ENCODE measurements at regions not wholly inside any gene's neighbourhood (a gene's known extent, or its start where the extent isn't known, plus 50 kb on each side); places are given as distances from the start of the nearest gene placed in this dataset.

DNA sequence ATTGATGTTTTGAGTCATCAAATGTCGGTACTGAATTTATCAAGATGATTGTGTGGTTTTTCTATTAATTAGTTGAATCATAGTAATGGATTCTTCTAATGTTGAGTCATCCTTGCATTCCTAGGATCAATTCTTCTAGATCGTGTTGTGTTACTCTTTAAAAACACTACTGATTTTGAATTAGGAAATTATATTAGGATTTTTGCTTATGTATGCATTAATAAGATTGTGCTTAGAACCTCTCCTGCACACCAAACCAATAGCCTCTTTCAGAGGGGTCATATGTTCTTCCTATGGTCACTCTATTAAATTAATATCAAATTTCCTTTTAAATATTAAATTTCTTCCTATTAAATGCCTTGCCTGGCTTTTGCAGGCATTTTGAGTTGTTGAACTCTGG, 151.7 kb upstream of the TOPAZ1 start:
- intact Hi-C loops (cut with DNase I; ENCODE audit: low total_unique reads): no loop called here
- WGBS, 5 donors: 64 to 81% (median 77%) methylated on average over 2 of the region's 2 CpGs
- TF ChIP-seq EP300 (IDR thresholded peaks at IDR 0.05) (no peak), POLR2AphosphoS5 (IDR thresholded peaks at IDR 0.05) (no peak), POLR2A (IDR thresholded peaks at IDR 0.05) (no peak)
- TF ChIP-seq, protein P1, sequence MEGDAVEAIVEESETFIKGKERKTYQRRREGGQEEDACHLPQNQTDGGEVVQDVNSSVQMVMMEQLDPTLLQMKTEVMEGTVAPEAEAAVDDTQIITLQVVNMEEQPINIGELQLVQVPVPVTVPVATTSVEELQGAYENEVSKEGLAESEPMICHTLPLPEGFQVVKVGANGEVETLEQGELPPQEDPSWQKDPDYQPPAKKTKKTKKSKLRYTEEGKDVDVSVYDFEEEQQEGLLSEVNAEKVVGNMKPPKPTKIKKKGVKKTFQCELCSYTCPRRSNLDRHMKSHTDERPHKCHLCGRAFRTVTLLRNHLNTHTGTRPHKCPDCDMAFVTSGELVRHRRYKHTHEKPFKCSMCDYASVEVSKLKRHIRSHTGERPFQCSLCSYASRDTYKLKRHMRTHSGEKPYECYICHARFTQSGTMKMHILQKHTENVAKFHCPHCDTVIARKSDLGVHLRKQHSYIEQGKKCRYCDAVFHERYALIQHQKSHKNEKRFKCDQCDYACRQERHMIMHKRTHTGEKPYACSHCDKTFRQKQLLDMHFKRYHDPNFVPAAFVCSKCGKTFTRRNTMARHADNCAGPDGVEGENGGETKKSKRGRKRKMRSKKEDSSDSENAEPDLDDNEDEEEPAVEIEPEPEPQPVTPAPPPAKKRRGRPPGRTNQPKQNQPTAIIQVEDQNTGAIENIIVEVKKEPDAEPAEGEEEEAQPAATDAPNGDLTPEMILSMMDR (IDR thresholded peaks at IDR 0.05): no peak

GRCh38 chr3:44092497-44092896, 149.2 kb upstream of the TOPAZ1 start:
- H3K36me3 ChIP-seq: no peaks in the 10 kb centered on the region
- H3K4me1 ChIP-seq: no peaks in the 10 kb centered on the region
- H3K9me3 ChIP-seq: no peaks in the 10 kb centered on the region
- 70 to 89% (median 85%) methylated on average over 3 of the region's 3 CpGs for WGBS, 5 donors
- DNase-seq: no peak
- H3K4me3 ChIP-seq: no peak overlapping the region
- no peak overlapping the region for H3K27ac ChIP-seq
- H3K27me3 ChIP-seq: no peaks in the 10 kb centered on the region
- TF ChIP-seq, protein P1 (IDR thresholded peaks at IDR 0.05): no peak
- no peak for TF ChIP-seq EP300 (IDR thresholded peaks at IDR 0.05)
- TF ChIP-seq POLR2AphosphoS5 (IDR thresholded peaks at IDR 0.05): no peak
- TF ChIP-seq POLR2A (IDR thresholded peaks at IDR 0.05): no peak
- intact Hi-C loops (cut with DNase I; ENCODE audit: low total_unique reads): no loop called here

More for the DNA sequence above, 151.7 kb upstream of the TOPAZ1 start:
- Histone ChIP-seq H3K9me3 (no peaks in the 10 kb centered on the region), H3K27ac (no peak overlapping the region), H3K36me3 (no peaks in the 10 kb centered on the region), H3K4me3 (no peak overlapping the region), H3K27me3 (no peaks in the 10 kb centered on the region), H3K4me1 (no peaks in the 10 kb centered on the region)
- DNase-seq: no peak

DNA sequence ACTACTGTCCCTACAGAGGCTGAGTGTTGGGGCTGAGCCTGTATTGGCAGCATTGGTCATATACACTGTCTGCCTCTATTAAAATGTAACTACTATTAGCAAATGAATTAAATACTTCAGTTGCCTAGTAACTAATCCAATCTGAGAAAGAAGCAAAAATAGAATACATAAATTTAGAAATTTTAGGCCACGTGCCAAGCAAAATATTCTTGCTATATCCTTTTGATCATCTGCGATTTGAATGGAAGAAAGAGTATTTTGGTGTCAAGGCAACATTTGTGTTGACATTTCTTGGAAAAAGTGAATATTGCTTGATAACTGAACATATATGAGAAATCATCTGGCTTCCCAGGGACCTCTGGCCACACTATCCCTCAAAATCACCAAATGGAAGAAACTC, 148.2 kb upstream of the TOPAZ1 start:
- Histone ChIP-seq H3K27me3 (peaks cover 0 to 4% (median 0%) of the 10 kb centered on the region in 3 donors), H3K36me3 (no peaks in the 10 kb centered on the region), H3K4me3 (no peak overlapping the region), H3K9me3 (no peaks in the 10 kb centered on the region), H3K27ac (no peak overlapping the region), H3K4me1 (no peaks in the 10 kb centered on the region)
- no peak for TF ChIP-seq POLR2AphosphoS5 (IDR thresholded peaks at IDR 0.05)
- no peak for TF ChIP-seq POLR2A (IDR thresholded peaks at IDR 0.05)
- TF ChIP-seq, protein P1 (IDR thresholded peaks at IDR 0.05): no peak
- TF ChIP-seq EP300 (IDR thresholded peaks at IDR 0.05): no peak
- 72 to 82% (median 79%) methylated on average over 2 of the region's 2 CpGs for WGBS, 5 donors
- DNase-seq: peak in 1 of 2 donors; percentile 12
- intact Hi-C loops (cut with DNase I; ENCODE audit: low total_unique reads): no loop called here

DNA sequence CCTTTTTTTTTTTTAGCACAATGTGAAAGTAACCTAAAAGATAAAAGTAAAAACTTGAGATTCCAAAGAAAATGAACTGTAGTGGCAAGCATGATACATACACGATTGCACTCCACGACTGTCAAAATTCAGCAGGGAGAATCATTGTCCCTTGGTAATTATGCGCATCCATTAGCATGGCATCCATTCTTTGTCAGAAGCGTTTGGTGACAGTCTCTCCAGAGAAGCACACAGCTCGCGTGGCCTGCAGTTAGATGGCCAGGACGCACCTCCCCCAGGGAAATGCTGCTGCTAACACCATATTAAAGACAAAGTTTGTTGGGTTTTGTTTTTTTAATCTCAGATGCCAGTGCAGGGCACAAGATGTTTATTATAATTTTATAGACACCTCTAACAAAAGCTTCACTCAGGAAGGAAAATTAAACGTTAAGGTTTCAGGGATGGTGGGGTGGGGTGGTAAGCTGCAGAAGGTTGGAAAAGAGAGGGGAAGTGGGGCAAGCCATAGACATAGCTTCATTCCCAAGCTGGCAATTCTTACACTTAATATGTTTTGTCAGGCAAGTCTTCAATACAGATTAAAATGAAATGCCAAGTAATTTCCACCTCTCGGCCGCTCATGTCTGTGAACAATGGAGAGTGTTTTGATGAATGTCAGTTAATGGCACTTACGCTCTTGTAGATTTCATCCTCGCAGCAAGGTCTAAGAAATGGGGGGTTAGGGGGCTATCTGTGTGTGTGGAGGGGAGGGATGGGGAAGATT, 142.8 kb upstream of the TOPAZ1 start:
- no peak for DNase-seq
- Histone ChIP-seq H3K4me1 (no peaks in the 10 kb centered on the region), H3K4me3 (no peak overlapping the region), H3K9me3 (no peaks in the 10 kb centered on the region), H3K27ac (no peak overlapping the region), H3K36me3 (no peaks in the 10 kb centered on the region), H3K27me3 (peaks cover 0 to 38% (median 0%) of the 10 kb centered on the region in 3 donors)
- WGBS, 5 donors: 73 to 81% (median 76%) methylated on average over 12 of the region's 12 CpGs
- intact Hi-C loops (cut with DNase I; ENCODE audit: low total_unique reads): no loop called here
- no peak for TF ChIP-seq EP300 (IDR thresholded peaks at IDR 0.05)
- TF ChIP-seq POLR2AphosphoS5 (IDR thresholded peaks at IDR 0.05): no peak
- TF ChIP-seq, protein P1 (IDR thresholded peaks at IDR 0.05): no peak
- TF ChIP-seq POLR2A (IDR thresholded peaks at IDR 0.05): no peak

Measured in stomach (tissue), 8 donors.